Tibial artery (tissue), 4 donors: ENCODE measurements at regions not wholly inside any gene's neighbourhood (a gene's known extent, or its start where the extent isn't known, plus 50 kb on each side); places are given as distances from the start of the nearest gene placed in this dataset.
"Not testable (repeated sequence)": the region's sequence is repeated elsewhere in the genome, so short reads cannot be mapped to it uniquely, and the experiment has no call there.

Experiments
- DNase-seq, 2 donors: peaks; one replicate each; pipeline ENCODE4 v3.0.0-alpha.2; 2019
- H3K27ac ChIP-seq, 2 donors: fragments of 200-600 bp; sonication (generic) in 1 of 2; 1 replicate in 1 of 2; 2 replicates in 1 of 2; pipeline ENCODE4 v1.5.1; 2018 to 2019; ENCODE audit warnings: mild to moderate bottlenecking in 1 of 2
- H3K27me3 ChIP-seq, 2 donors: fragments of 200-600 bp; sonication (generic) in 1 of 2; one replicate each; pipeline versions ENCODE4 v1.5.1 to v1.6.0; 2016 to 2019
- H3K36me3 ChIP-seq, 3 donors: fragments of 200-600 bp; sonication (generic) in 2 of 3; one replicate each; pipeline ENCODE4 v1.5.1; 2016 to 2019; ENCODE audit warnings: mild to moderate bottlenecking in 2 of 3
- H3K4me1 ChIP-seq, 4 donors: fragments of 200-600 bp; sonication (generic) in 2 of 4; 1 replicate in 3 of 4; 2 replicates in 1 of 4; pipeline ENCODE4 v1.5.1; 2016 to 2019
- H3K4me3 ChIP-seq, 2 donors: fragments of 200-600 bp; sonication (generic) in 1 of 2; 1 replicate in 1 of 2; 2 replicates in 1 of 2; pipeline ENCODE4 v1.5.1; 2018 to 2019; ENCODE audit warnings: mild to moderate bottlenecking in 2 of 2
- H3K9me3 ChIP-seq, 3 donors: fragments of 200-600 bp; sonication (generic) in 1 of 3; one replicate each; pipeline ENCODE4 v1.5.1; 2016 to 2019
- intact Hi-C: fragments of 100-400 bp; cut with DNase I; formaldehyde crosslinking; loops from one replicate; pipeline ENCODE4 v1.15.0; 2023; ENCODE audit warnings: low total_unique reads

- peak in 1 of 2 donors; percentile 32 for DNase-seq
- H3K4me1 ChIP-seq, H3K36me3 ChIP-seq, H3K4me3 ChIP-seq, H3K27ac ChIP-seq, H3K27me3 ChIP-seq, H3K9me3 ChIP-seq, intact Hi-C loops: not testable (repeated sequence)
Measured at GRCh38 chr13:16050055-16050454, 3131.6 kb downstream of the TUBA3C start.

DNA sequence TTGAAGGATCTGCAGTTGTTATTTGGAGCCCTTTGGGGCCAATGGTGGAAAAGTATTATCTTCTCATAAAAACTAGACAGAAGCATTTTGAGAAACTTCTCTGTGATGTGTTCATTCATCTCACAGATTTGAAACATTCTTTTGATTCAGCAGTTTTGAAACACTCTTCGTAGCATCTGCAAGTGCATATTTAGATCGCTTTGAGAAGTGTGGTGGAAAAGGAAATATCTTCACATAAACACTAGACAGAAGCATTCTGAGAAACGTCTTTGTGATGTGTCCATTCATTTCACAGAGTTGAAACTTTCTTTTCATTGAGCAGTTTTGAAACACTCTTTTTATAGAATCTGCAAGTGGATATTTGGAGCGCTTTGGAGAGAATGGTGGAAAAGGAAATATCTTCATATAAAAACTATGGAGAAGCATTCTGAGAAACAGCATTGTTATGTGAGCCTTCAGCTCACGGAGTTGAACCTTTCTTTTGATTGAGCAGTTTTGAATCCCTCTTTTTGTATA lies 3164.1 kb downstream of the TUBA3C start:
- H3K4me1 ChIP-seq, H3K27ac ChIP-seq, H3K36me3 ChIP-seq, intact Hi-C loops, H3K4me3 ChIP-seq, DNase-seq, H3K27me3 ChIP-seq: not testable (repeated sequence)
- peaks cover 17 to 36% (median 26%) of the 10 kb centered on the region in 3 donors for H3K9me3 ChIP-seq

DNA sequence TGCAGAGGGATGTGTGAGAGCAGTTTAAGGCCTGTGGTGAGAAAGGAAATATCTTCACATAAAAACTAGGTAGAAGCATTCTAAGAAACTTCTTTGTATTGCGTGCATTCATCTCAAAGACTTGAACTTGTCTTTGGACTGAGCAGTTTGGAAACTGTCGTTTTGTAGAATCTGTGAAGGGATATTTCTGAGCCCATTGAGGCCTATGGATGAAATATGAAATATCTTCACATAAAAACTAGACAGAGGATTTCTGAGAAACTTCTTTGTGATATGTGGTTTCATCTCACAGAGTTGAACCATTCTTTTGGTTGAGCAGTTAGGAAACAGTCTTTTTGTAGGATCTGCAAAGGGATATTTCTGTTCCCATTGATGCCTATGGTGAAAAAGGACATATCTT lies 3173.4 kb downstream of the TUBA3C start:
- DNase-seq, H3K36me3 ChIP-seq, intact Hi-C loops, H3K27ac ChIP-seq, H3K27me3 ChIP-seq, H3K4me3 ChIP-seq, H3K4me1 ChIP-seq: not testable (repeated sequence)
- peaks cover 0 to 26% (median 12%) of the 10 kb centered on the region in 3 donors for H3K9me3 ChIP-seq
